K562 (cell line): ENCODE measurements at regions not wholly inside any gene's neighbourhood (a gene's known extent, or its start where the extent isn't known, plus 50 kb on each side); places are given as distances from the start of the nearest gene placed in this dataset.

Experiments used
- ATAC-seq: fragments of 200-7000 bp; cut with Tn5 transposase; 3 replicates; pipeline ENCODE4 v1.9.1; 2020; ENCODE audit warnings: moderate library complexity
- BruUV-seq: library from RNA; stranded (reverse); fragments of 400-500 nt; replicated peaks from 2 replicates; lab custom pipeline; 2021; lab: Mats Ljungman, UMichigan
- CTCF ChIA-PET: fragments of 300-600 bp; formaldehyde crosslinking; extraction: SDS; loops from one replicate; lab custom pipeline; 2021; ENCODE audit warnings: low intra/inter-chr PET ratio; lab: Yijun Ruan, JAX
- POLR2A ChIA-PET: fragments of 300-600, 350-650 bp; sonication (Branson Sonifier 250); formaldehyde crosslinking; extraction: SDS; loops from one replicate; lab custom pipeline; 2021; ENCODE audit warnings: antibody characterized with exemption, inconsistent platforms; lab: Yijun Ruan, JAX
- DNase-seq, 4 experiments: peaks; one replicate each; pipeline versions ENCODE4 v3.0.0 to v3.0.0-alpha.2; 2011 to 2018; ENCODE audit warnings: low spot score in 3 of 4, mixed read lengths in 3 of 4; ENCODE audit errors: extremely low read depth in 1 of 4
- FAIRE-seq: peaks from 2 replicates; lab custom pipeline; 2011; peaks lifted over from hg19 to GRCh38; lab: Jason Lieb, UNC
- H2AFZ ChIP-seq: 2 replicates; pipeline ENCODE4 v1.6.0; 2011; ENCODE audit warnings: low read depth, low read length, control low read depth, inconsistent platforms
- H3K27ac ChIP-seq: fragments of 200-600 bp; 3 replicates; pipeline ENCODE4 v1.8.0; 2011; ENCODE audit warnings: low read depth, mild to moderate bottlenecking, control low read depth, inconsistent platforms, low read length, moderate library complexity, mixed read lengths; ENCODE audit errors: extremely low read depth
- H3K27me3 ChIP-seq, 2 experiments: fragments of 300-600 bp in 1 of 2; 2 replicates in 1 of 2; 3 replicates in 1 of 2; pipeline versions ENCODE4 v1.6.0 to v1.8.0; 2011; ENCODE audit warnings: inconsistent platforms in 2 of 2, low read length in 2 of 2, mild to moderate bottlenecking in 1 of 2, mixed read lengths in 1 of 2, moderate library complexity in 1 of 2; ENCODE audit not compliant: control insufficient read depth in 2 of 2, insufficient read depth in 2 of 2
- H3K36me3 ChIP-seq: fragments of 300-600 bp; 3 replicates; pipeline ENCODE4 v1.8.0; 2011; ENCODE audit warnings: mild to moderate bottlenecking, low read length, inconsistent platforms; ENCODE audit not compliant: control insufficient read depth, insufficient read depth
- H3K4me1 ChIP-seq, 2 experiments: fragments of 200-600 bp in 1 of 2; replicated peaks in 1 of 2; 2 replicates in 1 of 2; 3 replicates in 1 of 2; pipeline versions ENCODE4 v1.5.1 to v1.8.0; 2011; ENCODE audit warnings: inconsistent platforms in 2 of 2, low read length in 2 of 2, mild to moderate bottlenecking in 1 of 2, mixed read lengths in 1 of 2, moderate library complexity in 1 of 2; ENCODE audit not compliant: control insufficient read depth in 2 of 2, insufficient read depth in 2 of 2
- H3K4me2 ChIP-seq: 2 replicates; pipeline ENCODE4 v1.6.1; 2011; ENCODE audit warnings: low read length, control low read depth, inconsistent platforms, mixed read lengths; ENCODE audit not compliant: insufficient read depth
- H3K4me3 ChIP-seq: fragments of 200-600 bp; sonication (generic), shearing (Covaris generic); 2 replicates; pipeline ENCODE4 v1.5.1; 2016; ENCODE audit warnings: control low read depth, inconsistent platforms
- H3K79me2 ChIP-seq: fragments of 200-600 bp; 3 replicates; pipeline ENCODE4 v1.8.0; 2011; ENCODE audit warnings: low read length, inconsistent platforms; ENCODE audit not compliant: control insufficient read depth, insufficient read depth
- H3K9ac ChIP-seq, 2 experiments: 2 replicates each; pipeline versions ENCODE4 v1.6.0 to v1.6.1; 2011; ENCODE audit warnings: low read depth in 2 of 2, low read length in 2 of 2, control low read depth in 1 of 2, inconsistent platforms in 1 of 2, mild to moderate bottlenecking in 1 of 2, mixed read lengths in 1 of 2; ENCODE audit not compliant: insufficient read depth in 1 of 2
- H3K9me1 ChIP-seq: one replicate; pipeline ENCODE4 v1.6.0; 2011; ENCODE audit warnings: inconsistent platforms, mild to moderate bottlenecking, low read length, moderate library complexity; ENCODE audit not compliant: control insufficient read depth, insufficient read depth
- H3K9me3 ChIP-seq: replicated peaks from 2 replicates; pipeline ENCODE4 v1.5.1; 2011; ENCODE audit warnings: low read depth, low read length, inconsistent platforms; ENCODE audit not compliant: control insufficient read depth, insufficient read depth
- H4K20me1 ChIP-seq: replicated peaks from 2 replicates; pipeline ENCODE4 v1.6.1; 2011; ENCODE audit warnings: low read length, inconsistent platforms, mixed read lengths; ENCODE audit not compliant: control insufficient read depth, insufficient read depth
- ARID1B ChIP-seq: fragments of 450-650 bp; IDR thresholded peaks from 2 replicates; pipeline ENCODE4 v1.6.1; 2016; ENCODE audit warnings: antibody characterized with exemption, mild to moderate bottlenecking, inconsistent platforms
- ELF1 ChIP-seq: fragments of 200-800 bp; sonication (Bioruptor generic); IDR thresholded peaks from 2 replicates; pipeline ENCODE4 v1.6.1; 2016; ENCODE audit warnings: missing genetic modification characterization, missing compliant biosample characterization
- EZH2 ChIP-seq: IDR thresholded peaks from 2 replicates; pipeline ENCODE4 v1.6.1; 2012; ENCODE audit warnings: low read depth, mild to moderate bottlenecking, inconsistent platforms, low read length, borderline replicate concordance
- GTF2F1 ChIP-seq: IDR thresholded peaks from 2 replicates; pipeline ENCODE4 v1.6.1; 2011; ENCODE audit warnings: low read depth, low read length, improper control_type of control experiment
- JUNB ChIP-seq: fragments of 450-650 bp; formaldehyde crosslinking; conservative IDR thresholded peaks from 2 replicates; pipeline ENCODE4 v1.4.0; 2020; ENCODE audit warnings: mild to moderate bottlenecking
- MIER1 ChIP-seq: fragments of 450-650 bp; IDR thresholded peaks from 2 replicates; pipeline ENCODE4 v1.6.1; 2016; ENCODE audit warnings: antibody characterized with exemption, mild to moderate bottlenecking, low read depth
- NRF1 ChIP-seq, 2 experiments: fragments of 450-650 bp; IDR thresholded peaks in 1 of 2; conservative IDR thresholded peaks in 1 of 2; 2 replicates each; pipeline ENCODE4 v1.6.1; 2014; ENCODE audit warnings: mild to moderate bottlenecking in 2 of 2
- RFX7 ChIP-seq: fragments of 250-450 bp; sonication (Bioruptor Pico); IDR thresholded peaks from 2 replicates; pipeline ENCODE4 v1.5.1; 2021; ENCODE audit warnings: mild to moderate bottlenecking
- ZBTB1 ChIP-seq: sonication (generic); formaldehyde crosslinking; IDR thresholded peaks from 2 replicates; pipeline ENCODE4 v1.8.1; 2023; ENCODE audit warnings: missing genetic modification reagents, low read depth, mild to moderate bottlenecking, borderline replicate concordance
- ZBTB49 ChIP-seq: sonication (generic); formaldehyde crosslinking; IDR thresholded peaks from 2 replicates; pipeline ENCODE4 v1.8.0; 2022; ENCODE audit warnings: missing genetic modification reagents, mild to moderate bottlenecking, borderline replicate concordance
- ZC3H11A ChIP-seq: IDR thresholded peaks from 2 replicates; pipeline ENCODE4 v1.6.1; 2012; ENCODE audit warnings: low read depth, low read length, improper control_type of control experiment
- ZEB2 ChIP-seq: fragments of 450-650 bp; IDR thresholded peaks from 2 replicates; pipeline ENCODE4 v1.6.1; 2016
- ZNF589 ChIP-seq: fragments of 200-800 bp; sonication (Bioruptor generic); IDR thresholded peaks from 2 replicates; pipeline ENCODE4 v1.6.1; 2016; ENCODE audit warnings: low read depth, missing genetic modification characterization, missing compliant biosample characterization
- ZNF780A ChIP-seq: fragments of 250-450 bp; sonication (Bioruptor Pico); IDR thresholded peaks from 2 replicates; pipeline ENCODE4 v1.5.0; 2021; ENCODE audit warnings: mild to moderate bottlenecking
- WGBS: fragments of 100-300 bp; shearing (Covaris generic); methylation state at CpG from one replicate; pipeline ENCODE4 v1.1.6; 2016; ENCODE audit warnings: low coverage, mixed read lengths; ENCODE audit not compliant: insufficient coverage; ENCODE audit errors: missing lambda C conversion rate; 5-methylcytosine and 5-hydroxymethylcytosine counted together
- in situ Hi-C: fragments of 300-500 bp; cut with MboI; formaldehyde crosslinking; loops from 4 replicates; pipeline ENCODE4 v1.15.0; 2018; ENCODE audit warnings: inconsistent platforms, mixed read lengths
- intact Hi-C: fragments of 100-400 bp; cut with micrococcal nuclease; formaldehyde crosslinking; loops from 2 replicates; pipeline ENCODE4 v1.14.2; 2022

GRCh38 chr10:58963723-58964124 lies 212.7 kb upstream of the PHYHIPL start:
- Histone ChIP-seq H2AFZ (no peak overlapping the region), H3K27ac (no peak overlapping the region), H3K9me3 (no peaks in the 10 kb centered on the region), H3K4me1 (no peaks in the 10 kb centered on the region), H3K4me2 (no peak overlapping the region), H3K4me3 (no peak overlapping the region), H3K36me3 (no peaks in the 10 kb centered on the region), H3K9me1 (no peaks in the 10 kb centered on the region), H3K79me2 (no peaks in the 10 kb centered on the region), H3K27me3 (no peaks in the 10 kb centered on the region), H4K20me1 (no peaks in the 10 kb centered on the region), H3K9ac (no peak overlapping the region)
- no peak for TF ChIP-seq RFX7 (CRISPR knock-in tag)
- no peak for TF ChIP-seq EZH2
- TF ChIP-seq ZC3H11A: no peak
- no peak for TF ChIP-seq GTF2F1
- no peak for TF ChIP-seq ZNF780A (CRISPR knock-in tag)
- TF ChIP-seq NRF1 (conservative IDR thresholded peaks at IDR 0.05 in 1 of 2, IDR thresholded peaks at IDR 0.05 in 1 of 2): no peak
- no peak for TF ChIP-seq MIER1
- TF ChIP-seq ARID1B: no peak
- no peak for TF ChIP-seq JUNB (CRISPR knock-in tag)
- TF ChIP-seq ZBTB1: no peak
- TF ChIP-seq ZBTB49: no peak
- TF ChIP-seq ZNF589 (CRISPR knock-in tag): no peak
- no peak for TF ChIP-seq ELF1 (tag)
- TF ChIP-seq ZEB2: no peak
- ATAC-seq (no peak), FAIRE-seq (no peak), DNase-seq (no peak)
- 0% methylated on average over 3 of the region's 3 CpGs for WGBS
- intact Hi-C loops: no loop called here
- BruUV-seq: no TSS peak
- POLR2A ChIA-PET: no interaction called here
- in situ Hi-C loops: loop anchor here (25.0 kb wide), 1 partner anchor 849 kb away; no protein-coding TSS in a partner anchor
- CTCF ChIA-PET: no interaction called here
